ENCODE measurements at regions not wholly inside any gene's neighbourhood (a gene's known extent, or its start where the extent isn't known, plus 50 kb on each side); places are given as distances from the start of the nearest gene placed in this dataset.

DNA sequence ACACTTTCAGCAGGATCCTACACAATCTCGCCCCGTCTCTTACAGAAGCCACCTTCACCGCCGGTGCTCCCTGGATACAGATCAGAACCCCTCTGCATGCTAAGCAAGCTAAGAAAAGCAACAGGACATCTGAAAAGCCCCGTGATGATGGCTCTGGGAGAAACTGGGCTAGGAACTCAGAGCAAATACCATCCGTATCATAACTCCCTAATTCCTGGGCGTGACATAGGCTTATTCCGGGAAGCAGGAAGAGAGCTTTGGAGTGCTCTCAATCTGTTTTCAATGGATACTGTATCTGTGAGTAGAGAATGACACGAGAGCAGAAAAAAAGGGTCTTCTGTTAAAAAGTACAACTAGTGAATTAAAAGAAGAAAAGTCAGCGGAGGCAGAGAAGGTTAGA is 121.6 kb downstream of the SPP2 start:
- Histone ChIP-seq H3K79me1 (ENCODE audit: insufficient read depth, low read depth, low read length, poor library complexity, severe bottlenecking) (no peaks in the 10 kb centered on the region), H4K91ac (ENCODE audit: insufficient read length, low read depth, low read length) (no peak overlapping the region), H2BK5ac (ENCODE audit: insufficient read length, low read length) (no peak overlapping the region), H3K27ac (ENCODE audit: insufficient read length, low read depth, low read length) (no peak overlapping the region), H3K79me2 (ENCODE audit: insufficient read depth, low read length) (no peaks in the 10 kb centered on the region), H3K18ac (ENCODE audit: insufficient read length, low read depth, low read length) (no peak overlapping the region), H3K23ac (ENCODE audit: insufficient read length, low read depth, low read length) (no peak overlapping the region), H3K9ac (ENCODE audit: extremely low read depth, insufficient read length, low read length) (no peak overlapping the region), H3K27me3 (ENCODE audit: insufficient read depth, low read length) (no peaks in the 10 kb centered on the region; the same call in 1 of the 2 replicates), H2BK120ac (ENCODE audit: low read depth, low read length, poor library complexity, severe bottlenecking) (no peak overlapping the region), H2BK15ac (ENCODE audit: low read depth, low read length) (no peak overlapping the region), H3K4me1 (ENCODE audit: insufficient read depth, low read length) (peaks cover 3% of the 10 kb centered on the region; the same call in 1 of the 2 replicates), H3K56ac (ENCODE audit: insufficient read length, low read depth, low read length) (no peak overlapping the region), H3K14ac (ENCODE audit: insufficient read depth, low read length) (no peak overlapping the region), H3K4ac (ENCODE audit: low read depth, low read length) (no peak overlapping the region), H2BK20ac (ENCODE audit: low read depth, low read length, poor library complexity, severe bottlenecking) (no peak overlapping the region), H3K4me2 (ENCODE audit: insufficient read depth, insufficient read length, low read length) (no peak overlapping the region), H2BK12ac (ENCODE audit: insufficient read length, low read depth, low read length) (no peak overlapping the region), H4K5ac (ENCODE audit: insufficient read length, low read depth, low read length) (no peak overlapping the region), H3K9me3 (ENCODE audit: control insufficient read depth, low read depth, low read length) (no peaks in the 10 kb centered on the region), H4K20me1 (ENCODE audit: control insufficient read depth, insufficient read depth, insufficient read length) (no peaks in the 10 kb centered on the region), H4K8ac (replicated peaks; ENCODE audit: insufficient read length, low read depth, low read length) (no peak overlapping the region), H3K23me2 (ENCODE audit: insufficient read length, low read depth, low read length, poor library complexity, severe bottlenecking) (no peaks in the 10 kb centered on the region), H2AFZ (ENCODE audit: low read length) (no peak overlapping the region), H3T11ph (ENCODE audit: low read length) (no peak overlapping the region), H2AK5ac (ENCODE audit: insufficient read length, low read length) (no peak overlapping the region)
- TF ChIP-seq, protein P1, sequence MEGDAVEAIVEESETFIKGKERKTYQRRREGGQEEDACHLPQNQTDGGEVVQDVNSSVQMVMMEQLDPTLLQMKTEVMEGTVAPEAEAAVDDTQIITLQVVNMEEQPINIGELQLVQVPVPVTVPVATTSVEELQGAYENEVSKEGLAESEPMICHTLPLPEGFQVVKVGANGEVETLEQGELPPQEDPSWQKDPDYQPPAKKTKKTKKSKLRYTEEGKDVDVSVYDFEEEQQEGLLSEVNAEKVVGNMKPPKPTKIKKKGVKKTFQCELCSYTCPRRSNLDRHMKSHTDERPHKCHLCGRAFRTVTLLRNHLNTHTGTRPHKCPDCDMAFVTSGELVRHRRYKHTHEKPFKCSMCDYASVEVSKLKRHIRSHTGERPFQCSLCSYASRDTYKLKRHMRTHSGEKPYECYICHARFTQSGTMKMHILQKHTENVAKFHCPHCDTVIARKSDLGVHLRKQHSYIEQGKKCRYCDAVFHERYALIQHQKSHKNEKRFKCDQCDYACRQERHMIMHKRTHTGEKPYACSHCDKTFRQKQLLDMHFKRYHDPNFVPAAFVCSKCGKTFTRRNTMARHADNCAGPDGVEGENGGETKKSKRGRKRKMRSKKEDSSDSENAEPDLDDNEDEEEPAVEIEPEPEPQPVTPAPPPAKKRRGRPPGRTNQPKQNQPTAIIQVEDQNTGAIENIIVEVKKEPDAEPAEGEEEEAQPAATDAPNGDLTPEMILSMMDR (conservative IDR thresholded peaks at IDR 0.05), result no peak
- DNase-seq, result no peak
- Mint-ChIP-seq H3K9me3 (no peaks in the 10 kb centered on the region), H3K27ac (no peak overlapping the region), H3K27me3 (ENCODE audit: low read depth) (peaks cover 12% of the 10 kb centered on the region), H3K36me3 (ENCODE audit: insufficient read depth in 1 of 3, low read depth in 3 of 3) (no peaks in the 10 kb centered on the region), H3K4me3 (no peak overlapping the region), H3K4me1 (peaks cover 22 to 23% of the 10 kb centered on the region in 2 experiments)
- WGBS (ENCODE audit: extremely low coverage, insufficient read length, low lambda C conversion rate), result no CpG with 5 or more reads among the region's 10 CpGs

Data from H9 (cell line).